ENCODE measurements at regions not wholly inside any gene's neighbourhood (a gene's known extent, or its start where the extent isn't known, plus 50 kb on each side); places are given as distances from the start of the nearest gene placed in this dataset.
"Not testable (repeated sequence)": the region's sequence is repeated elsewhere in the genome, so short reads cannot be mapped to it uniquely, and the experiment has no call there.

- no peak overlapping the region for H3K4me3 ChIP-seq (ENCODE audit: low read depth, low read length)
- DNase-seq (ENCODE audit: low read depth), result no peak
- TF ChIP-seq, protein P1, sequence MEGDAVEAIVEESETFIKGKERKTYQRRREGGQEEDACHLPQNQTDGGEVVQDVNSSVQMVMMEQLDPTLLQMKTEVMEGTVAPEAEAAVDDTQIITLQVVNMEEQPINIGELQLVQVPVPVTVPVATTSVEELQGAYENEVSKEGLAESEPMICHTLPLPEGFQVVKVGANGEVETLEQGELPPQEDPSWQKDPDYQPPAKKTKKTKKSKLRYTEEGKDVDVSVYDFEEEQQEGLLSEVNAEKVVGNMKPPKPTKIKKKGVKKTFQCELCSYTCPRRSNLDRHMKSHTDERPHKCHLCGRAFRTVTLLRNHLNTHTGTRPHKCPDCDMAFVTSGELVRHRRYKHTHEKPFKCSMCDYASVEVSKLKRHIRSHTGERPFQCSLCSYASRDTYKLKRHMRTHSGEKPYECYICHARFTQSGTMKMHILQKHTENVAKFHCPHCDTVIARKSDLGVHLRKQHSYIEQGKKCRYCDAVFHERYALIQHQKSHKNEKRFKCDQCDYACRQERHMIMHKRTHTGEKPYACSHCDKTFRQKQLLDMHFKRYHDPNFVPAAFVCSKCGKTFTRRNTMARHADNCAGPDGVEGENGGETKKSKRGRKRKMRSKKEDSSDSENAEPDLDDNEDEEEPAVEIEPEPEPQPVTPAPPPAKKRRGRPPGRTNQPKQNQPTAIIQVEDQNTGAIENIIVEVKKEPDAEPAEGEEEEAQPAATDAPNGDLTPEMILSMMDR (IDR thresholded peaks at IDR 0.05; ENCODE audit: insufficient read depth, low read depth, low read length, missing control alignments), result no peak
These were observed 723.1 kb upstream of the B3GALT2 start for GRCh38 chr1:193909406-193910082.

- TF ChIP-seq, protein P1 (IDR thresholded peaks at IDR 0.05; ENCODE audit: insufficient read depth, low read depth, low read length, missing control alignments), result no peak
- no peak for DNase-seq (ENCODE audit: low read depth)
- no peak overlapping the region for H3K4me3 ChIP-seq (ENCODE audit: low read depth, low read length)
These were observed 719.1 kb upstream of the B3GALT2 start for GRCh38 chr1:193905288-193906085.

GRCh38 chr1:193891788-193892187, 705.4 kb upstream of the B3GALT2 start:
- no peak overlapping the region for H3K4me3 ChIP-seq (ENCODE audit: low read depth, low read length)
- DNase-seq (ENCODE audit: low read depth), result no peak
- TF ChIP-seq, protein P1 (IDR thresholded peaks at IDR 0.05; ENCODE audit: insufficient read depth, low read depth, low read length, missing control alignments), result no peak

GRCh38 chr1:193890935-193891334, 704.5 kb upstream of the B3GALT2 start:
- H3K4me3 ChIP-seq (ENCODE audit: low read depth, low read length), result no peak overlapping the region
- TF ChIP-seq, protein P1 (IDR thresholded peaks at IDR 0.05; ENCODE audit: insufficient read depth, low read depth, low read length, missing control alignments), result no peak
- DNase-seq (ENCODE audit: low read depth), result no peak

- no peak for DNase-seq (ENCODE audit: low read depth)
- TF ChIP-seq, protein P1 (IDR thresholded peaks at IDR 0.05; ENCODE audit: insufficient read depth, low read depth, low read length, missing control alignments), result no peak
- H3K4me3 ChIP-seq (ENCODE audit: low read depth, low read length), result no peak overlapping the region
These were observed 698.6 kb upstream of the B3GALT2 start for GRCh38 chr1:193884848-193885558.

DNA sequence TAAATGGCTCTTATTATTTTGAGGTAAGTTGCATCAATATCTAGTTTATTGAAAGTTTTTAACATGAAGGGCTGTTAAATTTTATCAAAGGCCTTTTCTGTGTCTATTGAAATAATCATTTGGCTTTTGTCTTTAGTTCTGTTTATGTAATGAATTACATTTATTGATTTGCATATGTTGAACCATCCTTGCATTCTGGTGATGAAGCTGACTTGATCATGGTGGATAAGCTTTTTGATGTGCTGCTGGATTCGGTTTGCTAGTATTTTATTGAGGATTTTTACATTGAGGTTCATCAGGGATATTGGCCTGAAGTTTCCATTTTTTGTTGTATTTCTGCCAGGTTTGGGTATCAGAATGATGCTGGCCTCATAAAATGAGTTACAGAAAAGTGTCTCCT, 691.5 kb upstream of the B3GALT2 start:
- DNase-seq (ENCODE audit: low read depth); H3K4me3 ChIP-seq (ENCODE audit: low read depth, low read length): not testable (repeated sequence)

- H3K4me3 ChIP-seq (ENCODE audit: low read depth, low read length), result no peak overlapping the region
- no peak for DNase-seq (ENCODE audit: low read depth)
- TF ChIP-seq, protein P1 (IDR thresholded peaks at IDR 0.05; ENCODE audit: insufficient read depth, low read depth, low read length, missing control alignments), result no peak
These were observed 682.0 kb upstream of the B3GALT2 start for GRCh38 chr1:193868425-193868824.
